CD4-positive, alpha-beta T cell (primary cell): ENCODE measurements at regions not wholly inside any gene's neighbourhood (a gene's known extent, or its start where the extent isn't known, plus 50 kb on each side); places are given as distances from the start of the nearest gene placed in this dataset.

Source experiments
- ATAC-seq: fragments of 200-7000 bp; cut with Tn5 transposase; one replicate; pipeline ENCODE4 v1.10.0; 2022; ENCODE audit warnings: mild to moderate bottlenecking; ENCODE audit not compliant: poor library complexity
- CTCF ChIA-PET: fragments of 350-600 bp; sonication (Branson Sonifier 250); formaldehyde crosslinking; loops from one replicate; lab custom pipeline; 2021; ENCODE audit warnings: antibody characterized with exemption, inconsistent platforms; lab: Charles Lee
- POLR2A ChIA-PET: fragments of 350-600 bp; sonication (Branson Sonifier 250); formaldehyde crosslinking; loops from one replicate; lab custom pipeline; 2021; ENCODE audit warnings: antibody characterized with exemption, inconsistent platforms; lab: Charles Lee
- DNase-seq, 14 experiments: peaks; one replicate each; pipeline ENCODE4 v3.0.0-alpha.2; 2013 to 2020; ENCODE audit warnings: mixed read lengths in 2 of 14
- H3K27ac ChIP-seq, 2 donors: one replicate each; pipeline versions ENCODE4 v1.5.1 to v1.7.0; 2013; ENCODE audit warnings: low read length in 2 of 2, low read depth in 1 of 2, mild to moderate bottlenecking in 1 of 2
- H3K27me3 ChIP-seq, 2 experiments: 1 replicate in 1 of 2; 2 replicates in 1 of 2; pipeline versions ENCODE4 v1.6.1 to v1.7.0; 2013; ENCODE audit warnings: low read length in 2 of 2, control low read depth in 1 of 2, mild to moderate bottlenecking in 1 of 2, moderate library complexity in 1 of 2; ENCODE audit not compliant: insufficient read depth in 2 of 2, control insufficient read depth in 1 of 2
- H3K36me3 ChIP-seq: one replicate; pipeline ENCODE4 v1.6.1; 2013; ENCODE audit warnings: low read length, control low read depth; ENCODE audit not compliant: insufficient read depth
- H3K4me1 ChIP-seq: one replicate; pipeline ENCODE4 v1.6.1; 2013; ENCODE audit warnings: low read length, control low read depth; ENCODE audit not compliant: insufficient read depth
- H3K4me3 ChIP-seq: one replicate; pipeline ENCODE4 v1.5.1; 2013; ENCODE audit warnings: mild to moderate bottlenecking, low read length, moderate library complexity
- H3K9me3 ChIP-seq, 2 experiments: 1 replicate in 1 of 2; 2 replicates in 1 of 2; pipeline versions ENCODE4 v1.6.1 to v1.7.0; 2013; ENCODE audit warnings: low read length in 2 of 2, mild to moderate bottlenecking in 2 of 2, control low read depth in 1 of 2, moderate library complexity in 1 of 2; ENCODE audit not compliant: control insufficient read depth in 1 of 2, insufficient read depth in 1 of 2
- H3K27ac Mint-ChIP-seq: one replicate; pipeline ENCODE4 v1.8.0; 2020; ENCODE audit warnings: mixed read lengths
- H3K27me3 Mint-ChIP-seq: one replicate; pipeline ENCODE4 v1.8.0; 2021; ENCODE audit warnings: mixed read lengths
- H3K36me3 Mint-ChIP-seq: one replicate; pipeline ENCODE4 v1.8.0; 2021; ENCODE audit warnings: low read depth, mixed read lengths
- H3K4me1 Mint-ChIP-seq: one replicate; pipeline ENCODE4 v1.8.0; 2021; ENCODE audit warnings: low read depth, mixed read lengths
- H3K4me3 Mint-ChIP-seq: one replicate; pipeline ENCODE4 v1.8.0; 2020; ENCODE audit warnings: mild to moderate bottlenecking, mixed read lengths
- H3K9me3 Mint-ChIP-seq: one replicate; pipeline ENCODE4 v1.8.0; 2020; ENCODE audit warnings: mixed read lengths
- intact Hi-C, 2 experiments: fragments of 100-400 bp; cut with DNase I in 1 of 2; cut with micrococcal nuclease in 1 of 2; formaldehyde crosslinking; loops; one replicate each; pipeline versions ENCODE4 v1.15.1 to v1.9.0; 2023 to 2025; cut with DNase I, micrococcal nuclease
- TF ChIP-seq, protein P1 (sequence below): fragments of 200-600 bp; IDR thresholded peaks from one replicate; pipeline ENCODE4 v1.8.0; 2022; ENCODE audit warnings: antibody characterized with exemption, mild to moderate bottlenecking

GRCh38 chr11:116610190-116610589 lies 162.6 kb downstream of the BUD13 start:
- Mint-ChIP-seq H3K36me3 (no peaks in the 10 kb centered on the region), H3K27me3 (peaks cover 38% of the 10 kb centered on the region), H3K4me1 (no peaks in the 10 kb centered on the region), H3K4me3 (no peak overlapping the region), H3K27ac (no peak overlapping the region), H3K9me3 (no peaks in the 10 kb centered on the region)
- ChIA-PET CTCF (no interaction called here), POLR2A (no interaction called here)
- TF ChIP-seq, protein P1, sequence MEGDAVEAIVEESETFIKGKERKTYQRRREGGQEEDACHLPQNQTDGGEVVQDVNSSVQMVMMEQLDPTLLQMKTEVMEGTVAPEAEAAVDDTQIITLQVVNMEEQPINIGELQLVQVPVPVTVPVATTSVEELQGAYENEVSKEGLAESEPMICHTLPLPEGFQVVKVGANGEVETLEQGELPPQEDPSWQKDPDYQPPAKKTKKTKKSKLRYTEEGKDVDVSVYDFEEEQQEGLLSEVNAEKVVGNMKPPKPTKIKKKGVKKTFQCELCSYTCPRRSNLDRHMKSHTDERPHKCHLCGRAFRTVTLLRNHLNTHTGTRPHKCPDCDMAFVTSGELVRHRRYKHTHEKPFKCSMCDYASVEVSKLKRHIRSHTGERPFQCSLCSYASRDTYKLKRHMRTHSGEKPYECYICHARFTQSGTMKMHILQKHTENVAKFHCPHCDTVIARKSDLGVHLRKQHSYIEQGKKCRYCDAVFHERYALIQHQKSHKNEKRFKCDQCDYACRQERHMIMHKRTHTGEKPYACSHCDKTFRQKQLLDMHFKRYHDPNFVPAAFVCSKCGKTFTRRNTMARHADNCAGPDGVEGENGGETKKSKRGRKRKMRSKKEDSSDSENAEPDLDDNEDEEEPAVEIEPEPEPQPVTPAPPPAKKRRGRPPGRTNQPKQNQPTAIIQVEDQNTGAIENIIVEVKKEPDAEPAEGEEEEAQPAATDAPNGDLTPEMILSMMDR, result no peak
- Histone ChIP-seq H3K4me3 (no peak overlapping the region), H3K27me3 (peaks cover 0 to 3% of the 10 kb centered on the region in 2 experiments), H3K27ac (no peak overlapping the region), H3K36me3 (no peaks in the 10 kb centered on the region), H3K4me1 (no peaks in the 10 kb centered on the region), H3K9me3 (peaks cover 0 to 12% of the 10 kb centered on the region in 2 experiments)
- DNase-seq, result no peak
- no peak for ATAC-seq
- intact Hi-C loops, result no loop called here

DNA sequence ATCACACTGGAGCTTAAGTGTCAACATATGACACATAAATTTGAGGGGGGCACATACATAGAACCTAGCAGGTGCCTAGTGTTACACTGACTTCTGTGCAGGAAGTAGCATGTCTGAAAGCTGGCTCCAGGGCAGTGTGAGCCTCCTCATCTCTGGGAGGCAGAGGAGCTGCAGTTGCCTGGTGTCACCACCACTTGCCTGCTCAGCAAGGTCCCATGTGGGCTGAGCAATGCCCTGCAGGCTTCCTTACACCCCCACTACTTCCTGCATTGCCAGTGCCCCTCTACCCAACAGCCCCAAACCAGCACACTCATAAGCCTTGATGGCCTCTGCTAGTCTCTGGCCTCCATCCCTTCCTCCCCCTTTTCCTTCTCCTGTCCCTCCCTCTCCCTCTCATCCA lies 165.8 kb downstream of the BUD13 start:
- CTCF ChIA-PET, result no interaction called here

DNA sequence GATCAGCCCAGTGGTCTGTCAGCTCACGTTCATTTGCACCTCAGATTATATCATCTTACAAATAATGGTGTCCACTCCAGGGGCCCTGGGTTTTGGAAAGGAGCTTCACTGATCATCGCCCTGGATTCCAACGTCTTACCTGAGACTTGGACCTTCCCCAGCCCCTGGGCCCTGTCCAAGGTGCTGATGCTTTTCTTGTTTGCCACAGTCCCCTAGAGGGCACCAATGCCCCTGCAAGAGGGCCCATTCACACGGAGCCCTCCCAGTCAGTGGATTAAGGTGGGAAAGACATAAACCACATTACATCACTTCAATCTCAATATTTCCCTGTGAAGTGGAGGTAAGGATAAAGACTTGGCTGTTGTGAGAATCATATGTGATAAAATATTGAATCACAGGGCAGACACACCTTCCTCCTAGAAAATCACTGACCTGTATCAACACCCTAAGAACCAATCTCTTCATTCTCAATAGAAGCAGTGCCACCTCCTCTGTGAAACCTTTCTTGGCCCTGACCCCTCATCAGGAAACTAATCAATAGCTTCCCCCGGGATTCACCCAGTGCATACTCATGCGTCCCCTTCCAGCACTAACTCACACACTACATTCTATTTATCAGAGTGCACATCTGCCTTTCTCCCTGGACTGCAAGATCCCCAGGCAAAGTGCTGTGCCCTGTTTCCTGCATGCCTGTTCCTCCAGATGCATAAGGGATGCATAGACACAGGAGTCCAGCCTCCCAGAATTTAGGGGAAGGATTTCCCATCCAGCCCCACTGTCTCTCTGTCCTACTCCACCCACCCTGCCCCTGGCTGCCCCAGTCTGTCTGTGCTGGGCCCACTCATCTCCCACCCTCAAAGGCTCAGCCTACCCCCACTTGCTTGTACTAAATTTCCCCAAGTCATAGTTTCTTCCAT lies 167.0 kb downstream of the BUD13 start:
- DNase-seq, result peak in 2 of 14 experiments; percentile 4 to 5
- Histone ChIP-seq H3K4me1 (no peaks in the 10 kb centered on the region), H3K27ac (no peak overlapping the region), H3K9me3 (peaks cover 0 to 10% of the 10 kb centered on the region in 2 experiments), H3K27me3 (peaks cover 7 to 10% of the 10 kb centered on the region in 2 experiments), H3K4me3 (no peak overlapping the region), H3K36me3 (no peaks in the 10 kb centered on the region)
- TF ChIP-seq, protein P1, result no peak
- intact Hi-C loops, result no loop called here
- Mint-ChIP-seq H3K4me3 (no peak overlapping the region), H3K27me3 (peaks cover 35% of the 10 kb centered on the region), H3K36me3 (no peaks in the 10 kb centered on the region), H3K9me3 (no peaks in the 10 kb centered on the region), H3K27ac (no peak overlapping the region), H3K4me1 (no peaks in the 10 kb centered on the region)
- ATAC-seq, result no peak
- ChIA-PET POLR2A (no interaction called here), CTCF (no interaction called here)

More for the DNA sequence above, 165.8 kb downstream of the BUD13 start:
- H3K9me3 ChIP-seq, result peaks cover 0 to 10% of the 10 kb centered on the region in 2 experiments
- H3K27ac ChIP-seq, result no peak overlapping the region
- Mint-ChIP-seq H3K9me3 (no peaks in the 10 kb centered on the region), H3K27me3 (peaks cover 47% of the 10 kb centered on the region), H3K27ac (no peak overlapping the region), H3K36me3 (no peaks in the 10 kb centered on the region), H3K4me3 (no peak overlapping the region), H3K4me1 (no peaks in the 10 kb centered on the region)
- POLR2A ChIA-PET, result no interaction called here
- TF ChIP-seq, protein P1, result no peak
- no peak overlapping the region for H3K4me3 ChIP-seq
- no peaks in the 10 kb centered on the region for H3K36me3 ChIP-seq
- DNase-seq (no peak), ATAC-seq (no peak)
- no peaks in the 10 kb centered on the region for H3K4me1 ChIP-seq
- intact Hi-C loops, result no loop called here
- H3K27me3 ChIP-seq, result peaks cover 7 to 10% of the 10 kb centered on the region in 2 experiments
